HG02623 (cell line): ENCODE measurements at regions not wholly inside any gene's neighbourhood (a gene's known extent, or its start where the extent isn't known, plus 50 kb on each side); places are given as distances from the start of the nearest gene placed in this dataset.

ENCODE experiments used
- ATAC-seq: cut with Tn5 transposase; IDR thresholded peaks from one replicate; pipeline ENCODE4 v1.9.1; 2021; ENCODE audit warnings: moderate library complexity; ENCODE audit not compliant: unreplicated experiment

- no peak for ATAC-seq
These were observed 69.8 kb upstream of the TMEM33 start for GRCh38 chr4:41865306-41865980.

- no peak for ATAC-seq
These were observed 76.1 kb upstream of the TMEM33 start for GRCh38 chr4:41859087-41859486.

- ATAC-seq, result no peak
These were observed 78.0 kb upstream of the TMEM33 start for GRCh38 chr4:41857226-41857641.

- ATAC-seq, result no peak
These were observed 78.4 kb upstream of the TMEM33 start for GRCh38 chr4:41856797-41857196.

GRCh38 chr4:41853973-41854372 is 81.3 kb upstream of the TMEM33 start:
- no peak for ATAC-seq

- no peak for ATAC-seq
These were observed 83.0 kb upstream of the TMEM33 start for GRCh38 chr4:41852229-41852628.

GRCh38 chr4:41851621-41852020 is 83.6 kb upstream of the TMEM33 start:
- no peak for ATAC-seq

GRCh38 chr4:41844327-41844726 is 90.9 kb upstream of the TMEM33 start:
- ATAC-seq, result no peak

GRCh38 chr4:41839916-41840854 is 91.7 kb upstream of the PHOX2B start:
- ATAC-seq, result peak; percentile 63

GRCh38 chr4:41838590-41838989 is 90.1 kb upstream of the PHOX2B start:
- no peak for ATAC-seq

GRCh38 chr4:41835321-41835995 is 86.9 kb upstream of the PHOX2B start:
- no peak for ATAC-seq

- ATAC-seq, result no peak
These were observed 84.4 kb upstream of the PHOX2B start for GRCh38 chr4:41832961-41833360.

GRCh38 chr4:41822325-41822724 is 73.8 kb upstream of the PHOX2B start:
- ATAC-seq, result no peak

- no peak for ATAC-seq
These were observed 71.9 kb upstream of the PHOX2B start for GRCh38 chr4:41820473-41820872.

- ATAC-seq, result no peak
These were observed 71.1 kb upstream of the PHOX2B start for GRCh38 chr4:41819621-41820020.

- no peak for ATAC-seq
These were observed 66.9 kb upstream of the PHOX2B start for GRCh38 chr4:41815473-41815872.

- no peak for ATAC-seq
These were observed 66.0 kb upstream of the PHOX2B start for GRCh38 chr4:41814565-41814964.

GRCh38 chr4:41806807-41807206 is 58.3 kb upstream of the PHOX2B start:
- no peak for ATAC-seq

- ATAC-seq, result no peak
These were observed 54.1 kb upstream of the PHOX2B start for GRCh38 chr4:41802590-41802989.

GRCh38 chr4:41799126-41799525 is 50.6 kb upstream of the PHOX2B start:
- no peak for ATAC-seq
